ENCODE measurements at regions not wholly inside any gene's neighbourhood (a gene's known extent, or its start where the extent isn't known, plus 50 kb on each side); places are given as distances from the start of the nearest gene placed in this dataset.

GRCh38 chr14:85190251-85190650 is 339.7 kb upstream of the FLRT2 start:
- H3K4me1 Mint-ChIP-seq = no peaks in the 10 kb centered on the region
- H3K4me2 ChIP-seq (replicated peaks; ENCODE audit: extremely low read depth, low read length, poor library complexity, severe bottlenecking) = no peak overlapping the region

GRCh38 chr14:85191986-85192385 is 338.0 kb upstream of the FLRT2 start:
- H3K4me1 ChIP-seq (ENCODE audit: control insufficient read depth in 1 of 2, insufficient read depth in 2 of 2, low read length in 2 of 2) = no peaks in the 10 kb centered on the region
- no peaks in the 10 kb centered on the region for H3K4me1 Mint-ChIP-seq
- H3K4me3 ChIP-seq (replicated peaks in 1 of 3; ENCODE audit: low read depth in 2 of 3, low read length in 3 of 3) = no peak overlapping the region
- TF ChIP-seq, protein P1, sequence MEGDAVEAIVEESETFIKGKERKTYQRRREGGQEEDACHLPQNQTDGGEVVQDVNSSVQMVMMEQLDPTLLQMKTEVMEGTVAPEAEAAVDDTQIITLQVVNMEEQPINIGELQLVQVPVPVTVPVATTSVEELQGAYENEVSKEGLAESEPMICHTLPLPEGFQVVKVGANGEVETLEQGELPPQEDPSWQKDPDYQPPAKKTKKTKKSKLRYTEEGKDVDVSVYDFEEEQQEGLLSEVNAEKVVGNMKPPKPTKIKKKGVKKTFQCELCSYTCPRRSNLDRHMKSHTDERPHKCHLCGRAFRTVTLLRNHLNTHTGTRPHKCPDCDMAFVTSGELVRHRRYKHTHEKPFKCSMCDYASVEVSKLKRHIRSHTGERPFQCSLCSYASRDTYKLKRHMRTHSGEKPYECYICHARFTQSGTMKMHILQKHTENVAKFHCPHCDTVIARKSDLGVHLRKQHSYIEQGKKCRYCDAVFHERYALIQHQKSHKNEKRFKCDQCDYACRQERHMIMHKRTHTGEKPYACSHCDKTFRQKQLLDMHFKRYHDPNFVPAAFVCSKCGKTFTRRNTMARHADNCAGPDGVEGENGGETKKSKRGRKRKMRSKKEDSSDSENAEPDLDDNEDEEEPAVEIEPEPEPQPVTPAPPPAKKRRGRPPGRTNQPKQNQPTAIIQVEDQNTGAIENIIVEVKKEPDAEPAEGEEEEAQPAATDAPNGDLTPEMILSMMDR (IDR thresholded peaks at IDR 0.05) = no peak
- H3K4me2 ChIP-seq (replicated peaks; ENCODE audit: extremely low read depth, low read length, poor library complexity, severe bottlenecking) = no peak overlapping the region
- H2AFZ ChIP-seq (ENCODE audit: insufficient read depth, low read depth, low read length, poor library complexity, severe bottlenecking) = no peak overlapping the region
- intact Hi-C loops (cut with micrococcal nuclease) = no loop called here
- H3K27me3 ChIP-seq (ENCODE audit: control insufficient read depth in 2 of 2, insufficient read depth in 2 of 2, low read length in 2 of 2) = no peaks in the 10 kb centered on the region
- no peak for DNase-seq
- no peak overlapping the region for H3K27ac ChIP-seq (ENCODE audit: low read depth in 1 of 2, low read length in 2 of 2)
- H3K27me3 Mint-ChIP-seq (ENCODE audit: low read depth in 3 of 3) = peaks cover 0 to 2% (median 2%) of the 10 kb centered on the region in 3 donors
- peaks cover 2 to 18% (median 11%) of the 10 kb centered on the region in 7 donors for H3K9me3 Mint-ChIP-seq
- H3K9ac ChIP-seq (ENCODE audit: insufficient read depth, low read length, poor library complexity, severe bottlenecking) = no peak overlapping the region
- H3K27ac Mint-ChIP-seq = no peak overlapping the region
- no peaks in the 10 kb centered on the region for H3K79me2 ChIP-seq (ENCODE audit: insufficient read depth, low read length)
- no peaks in the 10 kb centered on the region for H4K20me1 ChIP-seq (ENCODE audit: insufficient read depth, low read length)
- peaks cover 7 to 21% of the 10 kb centered on the region in 2 donors for H3K9me3 ChIP-seq (replicated peaks in 1 of 2; ENCODE audit: control insufficient read depth in 1 of 2, insufficient read depth in 1 of 2, low read length in 2 of 2)
- no peaks in the 10 kb centered on the region for H3K36me3 Mint-ChIP-seq
- no peak overlapping the region for H3K4me3 Mint-ChIP-seq
- no peaks in the 10 kb centered on the region for H3K36me3 ChIP-seq (replicated peaks in 1 of 2; ENCODE audit: control insufficient read depth in 1 of 2, insufficient read depth in 2 of 2, low read length in 2 of 2)

More at GRCh38 chr14:85190251-85190650, 339.7 kb upstream of the FLRT2 start:
- Histone ChIP-seq H3K9me3 (replicated peaks in 1 of 2; ENCODE audit: control insufficient read depth in 1 of 2, insufficient read depth in 1 of 2, low read length in 2 of 2) (peaks cover 7 to 21% of the 10 kb centered on the region in 2 donors), H3K4me1 (ENCODE audit: control insufficient read depth in 1 of 2, insufficient read depth in 2 of 2, low read length in 2 of 2) (no peaks in the 10 kb centered on the region), H3K79me2 (ENCODE audit: insufficient read depth, low read length) (no peaks in the 10 kb centered on the region), H4K20me1 (ENCODE audit: insufficient read depth, low read length) (no peaks in the 10 kb centered on the region), H3K36me3 (replicated peaks in 1 of 2; ENCODE audit: control insufficient read depth in 1 of 2, insufficient read depth in 2 of 2, low read length in 2 of 2) (no peaks in the 10 kb centered on the region), H3K9ac (ENCODE audit: insufficient read depth, low read length, poor library complexity, severe bottlenecking) (no peak overlapping the region), H3K4me3 (replicated peaks in 1 of 3; ENCODE audit: low read depth in 2 of 3, low read length in 3 of 3) (no peak overlapping the region), H3K27ac (ENCODE audit: low read depth in 1 of 2, low read length in 2 of 2) (no peak overlapping the region), H3K27me3 (ENCODE audit: control insufficient read depth in 2 of 2, insufficient read depth in 2 of 2, low read length in 2 of 2) (no peaks in the 10 kb centered on the region), H2AFZ (ENCODE audit: insufficient read depth, low read depth, low read length, poor library complexity, severe bottlenecking) (no peak overlapping the region)
- no peak for DNase-seq
- TF ChIP-seq, protein P1 (IDR thresholded peaks at IDR 0.05) = no peak
- Mint-ChIP-seq H3K9me3 (peaks cover 2 to 18% (median 11%) of the 10 kb centered on the region in 7 donors), H3K27me3 (ENCODE audit: low read depth in 3 of 3) (peaks cover 0 to 2% (median 0%) of the 10 kb centered on the region in 3 donors), H3K27ac (no peak overlapping the region), H3K36me3 (no peaks in the 10 kb centered on the region), H3K4me3 (no peak overlapping the region)
- WGBS (ENCODE audit: insufficient coverage) = no CpG with 5 or more reads among the region's 5 CpGs
- intact Hi-C loops (cut with micrococcal nuclease) = no loop called here

Data from CD14-positive monocyte (primary cell).